Mesenteric fat pad (tissue), 1 donor: ENCODE measurements at regions not wholly inside any gene's neighbourhood (a gene's known extent, or its start where the extent isn't known, plus 50 kb on each side); places are given as distances from the start of the nearest gene placed in this dataset.

Experiments
- DNase-seq: peaks from one replicate; pipeline ENCODE4 v3.0.0-alpha.2; 2020; ENCODE audit warnings: low spot score
- donor health status: DM: yes; HTN: yes; CAD: no.

GRCh38 chr1:29499104-29499650, 262.9 kb downstream of the PTPRU start:
- peak; percentile 69 for DNase-seq

- DNase-seq: peak; percentile 68
Measured at GRCh38 chr1:29498126-29499103, 262.1 kb downstream of the PTPRU start.

DNA sequence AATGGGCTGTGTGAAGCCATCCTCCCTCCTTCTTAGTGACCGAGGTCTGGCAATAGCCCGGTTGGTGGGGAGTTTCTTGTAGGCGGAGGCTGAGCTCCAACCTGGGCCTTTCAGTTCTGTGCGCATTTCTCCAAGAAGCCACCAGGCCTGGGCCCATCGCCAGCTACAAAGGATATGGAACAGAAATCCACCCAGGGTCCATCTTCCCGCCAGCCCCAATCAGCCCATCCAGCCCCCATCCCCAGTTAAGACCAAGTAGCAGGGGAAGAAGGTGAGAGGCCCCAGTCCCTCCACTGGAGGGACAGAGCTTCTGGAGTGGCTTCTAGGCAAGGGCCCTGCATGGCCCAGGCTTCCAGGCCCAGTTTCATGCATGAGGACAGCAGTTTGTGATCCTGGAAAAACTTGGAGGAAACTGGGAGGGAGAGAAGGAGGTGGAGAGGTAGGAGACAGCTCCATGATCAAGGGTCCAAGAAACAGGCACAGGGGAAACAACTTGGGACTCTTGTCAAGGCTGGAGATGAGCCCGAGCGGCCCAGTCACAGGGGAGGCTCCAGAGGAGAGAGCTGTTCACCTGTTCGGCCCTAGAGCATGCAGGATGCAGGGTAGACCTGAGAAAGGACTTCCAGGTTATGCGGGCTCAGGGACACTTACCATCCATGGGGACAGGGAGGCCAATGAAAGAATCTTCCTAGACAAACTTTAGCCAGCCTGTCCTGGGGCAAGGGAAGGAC, 261.2 kb downstream of the PTPRU start:
- peak; percentile 72 for DNase-seq

DNA sequence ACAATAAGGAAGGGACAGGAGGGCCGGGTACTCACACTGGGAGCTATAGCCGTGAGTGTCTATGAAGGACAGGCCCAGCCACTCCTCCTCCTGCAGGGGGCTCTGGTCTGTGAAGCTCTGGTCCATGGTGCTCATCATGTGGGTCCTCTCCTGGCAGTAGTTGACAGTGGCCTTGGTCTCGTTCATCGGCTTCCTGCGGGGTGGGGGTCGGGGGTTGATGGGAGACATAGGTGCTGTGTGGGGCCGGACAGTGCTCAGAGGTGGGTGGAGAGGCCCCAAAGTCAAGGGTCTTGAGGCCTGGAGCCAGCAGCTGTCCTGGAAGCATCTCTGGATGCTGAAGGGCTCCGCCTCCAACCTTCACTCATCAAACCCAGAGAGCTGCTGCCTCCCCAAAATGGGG, 260.4 kb downstream of the PTPRU start:
- DNase-seq: no peak

DNA sequence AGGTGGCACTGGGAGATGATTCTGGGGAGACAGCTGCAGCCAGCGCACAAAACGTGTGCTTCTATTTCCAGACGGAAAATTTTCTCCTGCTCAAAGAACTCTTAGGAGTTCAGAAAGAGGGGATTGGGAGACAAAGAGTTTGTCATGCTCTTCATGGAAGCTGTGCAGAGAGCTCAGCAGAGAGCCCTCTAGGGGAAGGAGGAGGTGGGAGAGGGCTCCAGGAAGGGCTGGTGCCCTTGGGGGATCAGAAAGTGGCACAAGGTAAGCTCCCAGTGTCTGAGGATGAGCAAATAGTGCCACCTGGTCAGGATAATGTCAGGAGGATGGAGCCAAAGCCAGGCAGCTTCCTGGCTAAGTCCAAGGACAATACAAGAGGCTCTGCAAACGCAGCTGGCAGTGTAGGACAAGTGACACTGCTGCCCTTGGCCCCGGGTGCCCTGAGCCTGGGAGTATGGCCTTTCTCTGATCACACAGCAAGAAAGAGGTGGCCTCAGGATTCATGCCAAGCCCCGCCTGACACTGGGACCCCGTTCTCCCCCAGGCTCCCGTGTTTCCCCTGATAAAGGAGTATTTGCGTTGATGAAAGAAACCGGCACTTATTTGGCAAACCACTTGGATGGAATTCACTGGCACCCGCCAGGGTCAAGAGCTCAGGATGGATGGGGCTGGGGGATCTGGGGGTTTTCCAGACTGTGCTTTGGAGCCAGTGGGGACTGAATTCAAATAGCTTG, 254.0 kb downstream of the PTPRU start:
- peak; percentile 80 for DNase-seq

- no peak for DNase-seq
Measured at GRCh38 chr1:29489471-29489870, 253.1 kb downstream of the PTPRU start.

- DNase-seq: no peak
Measured at GRCh38 chr1:29488794-29489311, 252.5 kb downstream of the PTPRU start.

DNA sequence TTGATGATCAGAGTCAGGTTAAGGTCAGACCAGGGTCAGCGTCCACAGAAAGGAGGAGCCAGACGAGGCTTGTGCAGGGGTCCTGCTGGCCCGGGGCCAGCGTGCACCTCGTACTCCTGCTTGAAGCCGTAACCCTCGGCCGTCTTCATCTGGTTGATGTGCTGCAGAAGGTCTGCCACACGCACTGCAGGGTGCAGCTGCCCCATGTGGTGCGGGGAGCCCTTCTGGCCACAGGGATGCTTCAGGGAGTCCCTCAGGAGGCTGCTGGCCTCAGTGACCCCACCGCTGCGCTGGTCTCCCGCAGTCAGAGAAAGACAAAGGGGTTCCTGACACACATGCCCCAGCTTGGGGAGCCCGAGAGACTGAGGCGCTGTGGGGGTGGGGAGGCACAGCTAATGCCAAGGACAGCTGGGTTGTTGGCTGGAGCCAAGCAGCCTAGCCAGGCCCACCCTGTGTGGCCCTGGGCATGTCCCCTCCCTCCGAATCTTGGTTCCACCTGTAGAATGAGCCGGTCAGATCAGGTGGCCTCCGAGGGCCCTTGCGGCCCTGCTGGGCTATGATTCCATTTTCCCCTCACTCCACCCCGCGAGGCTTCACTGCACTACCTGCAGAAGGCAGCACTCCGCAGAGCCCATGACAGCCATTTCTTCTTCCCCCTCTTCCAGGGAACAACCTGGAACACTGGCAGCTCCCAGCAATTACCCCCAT, 251.9 kb downstream of the PTPRU start:
- DNase-seq: peak; percentile 82

DNA sequence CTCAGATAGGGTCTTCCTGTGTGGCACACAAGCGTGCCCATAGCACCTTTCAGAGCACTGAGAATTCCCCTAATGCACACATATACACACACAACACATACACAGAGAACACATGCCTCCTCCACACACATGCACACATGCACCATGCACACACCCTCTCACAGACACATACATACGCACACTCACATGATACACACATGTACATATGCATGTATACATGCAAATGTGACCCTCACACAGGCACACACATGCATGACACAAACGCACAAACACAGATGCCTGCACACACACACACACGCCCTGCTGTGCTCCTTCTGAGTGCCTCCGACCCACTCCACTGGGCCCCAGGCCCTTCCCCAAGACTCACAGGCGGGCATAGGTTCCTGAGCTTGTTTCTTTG, 251.0 kb downstream of the PTPRU start:
- DNase-seq: peak; percentile 41

DNA sequence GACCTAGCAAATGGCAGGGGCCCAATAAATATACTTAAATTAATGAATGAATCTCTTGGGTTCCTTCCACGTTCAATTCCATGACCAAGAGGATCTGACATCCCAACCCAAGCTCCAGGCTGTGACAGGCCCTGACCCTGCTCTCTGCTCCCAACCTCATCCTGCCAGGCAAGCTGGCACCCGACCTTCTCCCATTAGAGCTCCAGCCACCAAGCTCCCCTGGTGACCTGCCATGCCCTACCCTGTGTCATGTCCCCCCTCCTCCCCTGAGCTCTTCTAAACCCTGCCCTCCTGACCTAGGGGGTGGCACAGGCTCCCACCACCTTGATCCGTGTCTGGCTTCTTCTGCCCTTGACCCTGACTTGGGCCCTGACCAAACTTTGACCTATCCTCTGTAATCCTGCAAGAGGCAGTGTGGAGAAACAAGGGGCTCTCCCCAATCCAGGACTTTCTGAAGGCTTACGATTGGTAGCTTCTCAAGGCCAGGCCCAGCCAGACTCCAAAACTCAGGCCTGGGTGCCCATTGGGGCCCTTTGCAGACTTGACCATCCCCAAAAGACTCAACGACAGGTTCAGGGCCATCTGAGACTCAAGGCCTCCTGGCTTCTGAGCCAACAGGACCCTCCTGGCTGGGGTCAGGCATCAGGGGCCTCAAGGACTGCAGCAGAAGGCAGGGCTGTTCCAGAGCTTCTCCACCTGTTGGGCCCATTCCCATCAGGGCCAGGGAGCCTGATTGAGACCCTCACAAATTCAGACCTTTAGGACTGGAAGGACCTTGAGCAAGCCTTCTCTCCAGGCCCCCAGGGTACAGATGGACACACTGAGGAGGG, 249.0 kb downstream of the PTPRU start:
- DNase-seq: peak; percentile 82

DNA sequence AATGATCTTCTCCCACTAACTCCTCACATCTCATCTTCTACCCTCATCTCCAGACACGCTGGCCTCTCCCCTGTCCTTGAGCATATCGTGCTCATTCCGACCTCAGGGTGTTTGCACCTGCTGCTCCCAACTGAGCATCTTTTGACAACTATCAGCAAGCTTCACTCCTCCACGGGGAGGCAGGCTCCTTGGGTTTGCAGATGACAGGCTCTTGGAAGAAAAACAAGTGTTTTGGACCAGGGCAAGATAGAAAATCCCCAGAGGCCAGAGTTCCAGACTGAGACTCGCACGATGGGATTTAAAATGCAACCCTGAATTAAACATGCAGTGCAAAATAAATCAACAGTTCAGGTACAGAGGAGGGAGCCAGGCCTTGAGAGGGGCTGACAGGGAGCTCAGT, 246.7 kb downstream of the PTPRU start:
- DNase-seq: peak; percentile 14

- no peak for DNase-seq
Measured at GRCh38 chr1:29482064-29482463, 245.7 kb downstream of the PTPRU start.

- peak; percentile 67 for DNase-seq
Measured at GRCh38 chr1:29481031-29481430, 244.7 kb downstream of the PTPRU start.

DNA sequence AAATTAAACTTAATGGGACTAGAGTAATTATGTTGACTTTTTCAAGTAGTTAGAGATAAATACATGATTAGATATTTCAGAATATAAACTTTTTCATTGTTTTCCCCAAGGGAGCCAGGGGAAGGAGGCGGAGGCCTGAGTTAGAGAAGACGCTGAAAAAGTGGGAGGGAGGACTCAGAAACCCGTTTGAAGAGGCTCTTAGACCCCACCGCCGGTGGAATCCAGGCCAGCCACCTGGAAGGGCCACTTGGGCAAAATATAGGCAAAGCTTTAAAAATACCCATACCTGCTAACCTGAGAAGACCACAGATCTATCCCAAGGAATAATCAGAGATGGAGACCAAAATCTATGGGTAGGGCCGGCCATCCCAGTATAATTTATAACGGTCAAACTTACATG, 242.6 kb downstream of the PTPRU start:
- peak; percentile 51 for DNase-seq

DNA sequence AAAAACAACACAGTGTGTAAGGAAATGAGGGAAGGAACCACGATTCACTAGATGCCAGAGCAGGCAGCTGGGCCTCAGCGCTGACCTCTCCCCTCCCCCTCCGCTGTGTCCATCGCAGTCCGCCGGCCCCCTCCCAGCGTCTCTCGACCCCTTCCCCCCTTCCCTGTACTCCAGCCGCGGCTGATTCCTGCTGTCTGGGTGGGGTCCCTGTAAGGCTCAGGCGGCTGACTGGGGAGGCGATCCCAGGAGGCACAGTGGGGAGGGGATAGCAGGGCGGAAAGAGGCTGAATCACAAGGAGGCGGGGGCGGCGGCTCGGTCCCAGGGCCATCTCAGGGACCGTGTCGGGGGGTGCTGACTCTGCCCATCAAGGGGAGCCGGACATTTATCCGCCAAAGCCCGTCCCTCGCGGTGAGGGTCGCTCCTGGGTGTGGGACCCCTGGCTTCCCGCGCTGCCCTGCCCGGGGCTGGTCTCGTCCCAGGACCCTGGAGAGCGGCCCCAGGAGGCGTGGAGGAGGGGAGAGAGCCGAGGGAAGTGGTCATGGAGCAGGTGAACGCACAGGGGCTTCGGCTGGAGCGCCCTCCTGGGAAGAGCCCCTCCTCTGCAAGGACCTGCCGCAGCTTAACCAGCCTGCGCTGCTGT, 241.9 kb downstream of the PTPRU start:
- DNase-seq: peak; percentile 55

- peak; percentile 51 for DNase-seq
Measured at GRCh38 chr1:29475326-29475725, 239.0 kb downstream of the PTPRU start.

GRCh38 chr1:29474274-29475244, 238.2 kb downstream of the PTPRU start:
- DNase-seq: peak; percentile 53
